A549 (cell line): ENCODE measurements at regions not wholly inside any gene's neighbourhood (a gene's known extent, or its start where the extent isn't known, plus 50 kb on each side); places are given as distances from the start of the nearest gene placed in this dataset.
"Not testable (repeated sequence)": the region's sequence is repeated elsewhere in the genome, so short reads cannot be mapped to it uniquely, and the experiment has no call there.

Experiments
- ATAC-seq, 2 experiments: fragments of 200-7000 bp in 1 of 2; fragments of >200 bp in 1 of 2; cut with Nextera tagmentation in 1 of 2; cut with Tn5 transposase in 1 of 2; 3 replicates each; pipeline versions ENCODE4 v1.8.0 to v1.9.1; 2018 to 2020; ENCODE audit warnings: mild to moderate bottlenecking in 1 of 2, moderate library complexity in 1 of 2
- CTCF ChIA-PET: fragments of 300-600 bp; sonication (Branson Sonifier 250); formaldehyde crosslinking; extraction: SDS; loops from one replicate; lab custom pipeline; 2021; ENCODE audit warnings: antibody characterized with exemption, inconsistent platforms; lab: Yijun Ruan, JAX
- POLR2A ChIA-PET: fragments of 350-600 bp; formaldehyde crosslinking; extraction: SDS; loops from one replicate; lab custom pipeline; 2021; ENCODE audit warnings: antibody characterized with exemption, inconsistent platforms; lab: Yijun Ruan, JAX
- DNase-seq, 2 experiments: peaks; one replicate each; pipeline versions ENCODE4 v3.0.0 to v3.0.0-alpha.2; 2011 to 2016; ENCODE audit warnings: low read depth in 1 of 2, low spot score in 1 of 2
- FAIRE-seq: peaks from 2 replicates; lab custom pipeline; 2011; peaks lifted over from hg19 to GRCh38; lab: Jason Lieb, UNC
- H3K27ac ChIP-seq, 2 experiments: fragments of >200 bp; sonication (Bioruptor Twin); formaldehyde crosslinking; 3 replicates each; pipeline ENCODE4 v1.5.1; 2016 to 2017
- H3K4me1 ChIP-seq: fragments of >200 bp; sonication (Bioruptor Twin); formaldehyde crosslinking; 3 replicates; pipeline ENCODE4 v1.6.1; 2016
- H3K4me2 ChIP-seq: fragments of >200 bp; sonication (Bioruptor Twin); formaldehyde crosslinking; 3 replicates; pipeline ENCODE4 v1.6.1; 2016
- H3K4me3 ChIP-seq: fragments of >200 bp; sonication (Bioruptor Twin); formaldehyde crosslinking; 3 replicates; pipeline ENCODE4 v1.5.1; 2016
- H3K9me3 ChIP-seq: fragments of >200 bp; sonication (Bioruptor Twin); formaldehyde crosslinking; 3 replicates; pipeline ENCODE4 v1.6.1; 2016
- ATOH8 ChIP-seq: fragments of 250-450 bp; sonication (Bioruptor Pico); IDR thresholded peaks from 2 replicates; pipeline ENCODE4 v1.5.0; 2020; ENCODE audit warnings: low read depth, mild to moderate bottlenecking, moderate library complexity
- CEBPB ChIP-seq, 2 experiments: fragments of >200 bp in 1 of 2; sonication (Bioruptor Twin) in 1 of 2; formaldehyde crosslinking in 1 of 2; IDR thresholded peaks; 2 replicates each; pipeline ENCODE4 v1.6.1; 2012 to 2016
- CHD4 ChIP-seq: fragments of 200-600 bp; sonication (generic); IDR thresholded peaks from 2 replicates; pipeline ENCODE4 v1.6.1; 2016; ENCODE audit warnings: antibody characterized with exemption, mild to moderate bottlenecking, borderline replicate concordance
- EHF ChIP-seq: fragments of 250-450 bp; sonication (Bioruptor Pico); IDR thresholded peaks from 2 replicates; pipeline ENCODE4 v1.5.0; 2020; ENCODE audit warnings: mild to moderate bottlenecking
- FOSB ChIP-seq: fragments of 250-450 bp; sonication (Bioruptor Pico); IDR thresholded peaks from 2 replicates; pipeline ENCODE4 v1.5.0; 2020; ENCODE audit warnings: mild to moderate bottlenecking, moderate library complexity
- FOXS1 ChIP-seq: fragments of 250-450 bp; sonication (Bioruptor Pico); IDR thresholded peaks from 2 replicates; pipeline ENCODE4 v1.5.0; 2020; ENCODE audit warnings: mild to moderate bottlenecking, moderate library complexity
- GATA3 ChIP-seq: IDR thresholded peaks from 2 replicates; pipeline ENCODE4 v1.6.1; 2012; ENCODE audit warnings: borderline replicate concordance
- HDAC2 ChIP-seq: fragments of 200-600 bp; sonication (generic); IDR thresholded peaks from 2 replicates; pipeline ENCODE4 v1.6.1; 2016
- HEYL ChIP-seq: fragments of 250-450 bp; sonication (Bioruptor Pico); IDR thresholded peaks from 2 replicates; pipeline ENCODE4 v1.8.0; 2021; ENCODE audit warnings: mild to moderate bottlenecking, moderate library complexity
- HOXA7 ChIP-seq: fragments of 250-450 bp; sonication (Bioruptor Pico); IDR thresholded peaks from 2 replicates; pipeline ENCODE4 v1.5.0; 2020; ENCODE audit warnings: mild to moderate bottlenecking, moderate library complexity
- HOXB13 ChIP-seq: fragments of 250-450 bp; sonication (Bioruptor Pico); IDR thresholded peaks from 2 replicates; pipeline ENCODE4 v1.5.0; 2020; ENCODE audit warnings: low read depth, mild to moderate bottlenecking, moderate library complexity
- MAFK ChIP-seq: fragments of 450-650 bp; IDR thresholded peaks from 2 replicates; pipeline ENCODE4 v1.6.1; 2014; ENCODE audit not compliant: partially characterized antibody
- MAZ ChIP-seq: fragments of 150-350 bp; IDR thresholded peaks from 2 replicates; pipeline ENCODE4 v1.6.1; 2014; ENCODE audit warnings: antibody characterized with exemption, low read depth, low read length, borderline replicate concordance
- MYC ChIP-seq: IDR thresholded peaks from 2 replicates; pipeline ENCODE4 v1.6.1; 2012; ENCODE audit warnings: mild to moderate bottlenecking, inconsistent platforms, low read length, improper control_type of control experiment, borderline replicate concordance
- NFE2L2 ChIP-seq: fragments of 150-350 bp; conservative IDR thresholded peaks from 2 replicates; pipeline ENCODE4 v1.6.1; 2014; ENCODE audit warnings: low read length
- PBX3 ChIP-seq: IDR thresholded peaks from 2 replicates; pipeline ENCODE4 v1.6.1; 2012
- PHF8 ChIP-seq: fragments of 200-600 bp; sonication (generic); IDR thresholded peaks from 2 replicates; pipeline ENCODE4 v1.6.1; 2016; ENCODE audit warnings: low read depth, mild to moderate bottlenecking, antibody characterized with exemption, moderate library complexity, borderline replicate concordance
- POLR2A ChIP-seq: IDR thresholded peaks from 2 replicates; pipeline ENCODE4 v1.6.1; 2012; ENCODE audit warnings: mild to moderate bottlenecking, low read length
- POLR2AphosphoS2 ChIP-seq: conservative IDR thresholded peaks from 2 replicates; pipeline ENCODE4 v1.6.1; 2012; ENCODE audit warnings: low read length, improper control_type of control experiment, inconsistent platforms
- RFX5 ChIP-seq: fragments of 450-650 bp; IDR thresholded peaks from 2 replicates; pipeline ENCODE4 v1.7.1; 2014; ENCODE audit warnings: antibody characterized with exemption, mild to moderate bottlenecking, moderate library complexity
- SREBF2 ChIP-seq: fragments of 450-650 bp; IDR thresholded peaks from 2 replicates; pipeline ENCODE4 v1.6.1; 2014; ENCODE audit warnings: mild to moderate bottlenecking, moderate library complexity
- TFCP2L1 ChIP-seq: fragments of 250-450 bp; sonication (Bioruptor Pico); IDR thresholded peaks from 2 replicates; pipeline ENCODE4 v1.5.0; 2021; ENCODE audit warnings: mild to moderate bottlenecking
- TP53 ChIP-seq: fragments of 250-450 bp; sonication (Bioruptor Pico); IDR thresholded peaks from 2 replicates; pipeline ENCODE4 v1.5.0; 2021; ENCODE audit warnings: mild to moderate bottlenecking, moderate library complexity
- ZFP36 ChIP-seq: fragments of 450-650 bp; IDR thresholded peaks from 2 replicates; pipeline ENCODE4 v1.6.1; 2014; ENCODE audit warnings: borderline replicate concordance; ENCODE audit not compliant: partially characterized antibody
- ZSCAN20 ChIP-seq: fragments of 250-450 bp; sonication (Bioruptor Pico); IDR thresholded peaks from 2 replicates; pipeline ENCODE4 v1.8.0; 2022; ENCODE audit warnings: mild to moderate bottlenecking, moderate library complexity
- WGBS: methylation state at CpG from one replicate; pipeline ENCODE4 v1.1.6; 2017; ENCODE audit errors: missing lambda C conversion rate; 5-methylcytosine and 5-hydroxymethylcytosine counted together
- TF ChIP-seq, protein P1 (sequence below): fragments of >200 bp; sonication (Bioruptor Twin); formaldehyde crosslinking; IDR thresholded peaks from 2 replicates; pipeline ENCODE4 v1.6.1; 2016

GRCh38 chr5:169522851-169523250 lies 60.7 kb upstream of the SPDL1 start (continued):
- TF ChIP-seq, protein P1, sequence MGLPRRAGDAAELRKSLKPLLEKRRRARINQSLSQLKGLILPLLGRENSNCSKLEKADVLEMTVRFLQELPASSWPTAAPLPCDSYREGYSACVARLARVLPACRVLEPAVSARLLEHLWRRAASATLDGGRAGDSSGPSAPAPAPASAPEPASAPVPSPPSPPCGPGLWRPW: no peak
- TF ChIP-seq ZSCAN20 (CRISPR knock-in tag) (no peak), FOSB (no peak)

DNA sequence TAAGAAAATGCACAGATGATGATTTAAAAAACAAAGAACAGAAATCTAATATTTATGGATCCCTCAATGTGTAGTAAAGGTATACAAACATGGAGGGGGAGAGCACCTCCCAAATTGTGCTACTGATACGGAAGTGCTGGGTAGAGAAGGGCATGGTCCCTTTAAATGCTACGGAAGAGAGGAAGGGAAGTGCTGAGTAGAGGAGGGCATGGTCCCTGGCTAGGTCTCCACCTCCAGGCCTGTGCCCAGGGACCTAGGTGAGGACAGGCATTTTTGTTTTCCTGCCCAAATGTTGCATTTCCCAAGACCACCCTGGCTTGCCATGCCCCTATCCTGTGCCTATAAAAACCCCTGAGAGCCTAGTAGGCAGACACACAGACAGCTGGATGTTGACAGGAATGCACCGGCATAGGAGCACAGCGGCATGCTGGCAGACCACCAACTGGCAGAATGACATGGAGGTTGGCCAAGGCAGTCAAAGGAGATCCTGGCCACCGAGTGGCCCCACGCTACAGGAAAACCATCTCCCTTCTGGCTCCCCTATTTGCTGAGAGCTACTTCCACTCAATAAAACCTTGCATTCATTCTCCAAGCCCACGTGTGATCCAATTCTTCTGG lies 62.1 kb upstream of the SPDL1 start:
- H3K4me2 ChIP-seq: no peak overlapping the region
- CTCF ChIA-PET: no interaction called here
- no peak for FAIRE-seq
- POLR2A ChIA-PET: no interaction called here
- no peaks in the 10 kb centered on the region for H3K4me1 ChIP-seq
- no peak overlapping the region for H3K27ac ChIP-seq
- TF ChIP-seq GATA3 (no peak), SREBF2 (no peak), NFE2L2 (no peak), ATOH8 (CRISPR knock-in tag) (no peak), HOXB13 (no peak), POLR2AphosphoS2 (no peak), ZFP36 (no peak), MYC (no peak), MAFK (no peak)
- H3K9me3 ChIP-seq: peaks cover 9% of the 10 kb centered on the region
- 81% methylated on average over 7 of the region's 7 CpGs for WGBS
- H3K4me3 ChIP-seq: no peak overlapping the region
- ATAC-seq: no peak
- no peak for DNase-seq

DNA sequence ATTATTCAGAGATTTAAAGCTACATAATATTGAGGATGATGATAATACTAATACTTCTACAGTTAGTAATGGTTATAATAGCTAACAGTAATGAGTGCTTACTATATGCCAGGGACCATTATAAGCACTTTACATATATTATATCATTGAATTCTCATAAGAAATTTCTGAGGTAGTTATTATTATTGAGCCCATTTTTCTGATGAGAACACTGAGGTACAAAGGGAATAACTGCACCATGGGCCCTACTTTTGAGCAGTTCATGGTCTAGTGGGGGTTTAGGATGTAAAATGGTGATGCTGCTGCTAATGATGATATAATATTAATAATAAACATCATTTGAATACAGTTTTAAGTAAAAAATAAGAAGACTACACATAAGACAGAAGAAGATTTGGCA lies 64.2 kb upstream of the SPDL1 start:
- no peak overlapping the region for H3K4me2 ChIP-seq
- peaks cover 9% of the 10 kb centered on the region for H3K9me3 ChIP-seq
- POLR2A ChIA-PET: no interaction called here
- DNase-seq: no peak
- no peaks in the 10 kb centered on the region for H3K4me1 ChIP-seq
- H3K27ac ChIP-seq: no peak overlapping the region
- FAIRE-seq: no peak
- ATAC-seq: no peak
- H3K4me3 ChIP-seq: no peak overlapping the region
- TF ChIP-seq RFX5 (no peak), EHF (CRISPR knock-in tag) (no peak), TFCP2L1 (CRISPR knock-in tag) (no peak), MAZ (no peak), POLR2A (no peak), PHF8 (no peak), HDAC2 (no peak), HEYL (CRISPR knock-in tag) (no peak), HOXB13 (no peak), FOXS1 (CRISPR knock-in tag) (no peak), MAFK (no peak), HOXA7 (CRISPR knock-in tag) (no peak), CHD4 (no peak), TP53 (CRISPR knock-in tag) (no peak), CEBPB (IDR thresholded peaks at IDR 0.05) (no peak), PBX3 (no peak)
- TF ChIP-seq, all 56 proteins: peak for 0
- CTCF ChIA-PET: no interaction called here

GRCh38 chr5:169518779-169519178 lies 64.8 kb upstream of the SPDL1 start:
- ATAC-seq, POLR2A ChIA-PET, H3K4me2 ChIP-seq, FAIRE-seq, H3K4me1 ChIP-seq, H3K4me3 ChIP-seq, CTCF ChIA-PET, DNase-seq, H3K9me3 ChIP-seq, H3K27ac ChIP-seq: not testable (repeated sequence)
